Esophagus muscularis mucosa (tissue), 3 donors: ENCODE measurements at regions not wholly inside any gene's neighbourhood (a gene's known extent, or its start where the extent isn't known, plus 50 kb on each side); places are given as distances from the start of the nearest gene placed in this dataset.

Source experiments
- CTCF ChIP-seq, 3 experiments: fragments of 200-600 bp in 2 of 3; fragments of 450-650 bp in 1 of 3; sonication (generic) in 2 of 3; IDR thresholded peaks; one replicate each; pipeline ENCODE4 v1.5.1; 2017 to 2019; ENCODE audit warnings: antibody characterized with exemption in 3 of 3, mild to moderate bottlenecking in 2 of 3, moderate library complexity in 1 of 3
- POLR2A ChIP-seq: fragments of 450-650 bp; IDR thresholded peaks from one replicate; pipeline ENCODE4 v1.6.1; 2017; ENCODE audit warnings: antibody characterized with exemption, moderate library complexity, mild to moderate bottlenecking, low read depth

- TF ChIP-seq CTCF (IDR thresholded peaks at IDR 0.05): no peak
- TF ChIP-seq POLR2A: no peak
These were observed 111.4 kb upstream of the GLS start for GRCh38 chr2:190769258-190769657.
